RPMI8226 (cell line): ENCODE measurements at regions not wholly inside any gene's neighbourhood (a gene's known extent, or its start where the extent isn't known, plus 50 kb on each side); places are given as distances from the start of the nearest gene placed in this dataset.

Source experiments
- DNase-seq: peaks from one replicate; pipeline ENCODE4 v3.0.0-alpha.2; 2015

- no peak for DNase-seq
These were observed 635.9 kb upstream of the SUCLG2 start for GRCh38 chr3:68290333-68290732.

- no peak for DNase-seq
These were observed 633.7 kb upstream of the SUCLG2 start for GRCh38 chr3:68288085-68288484.

GRCh38 chr3:68287101-68287500 lies 632.7 kb upstream of the SUCLG2 start:
- no peak for DNase-seq

- DNase-seq: no peak
These were observed 619.9 kb upstream of the SUCLG2 start for GRCh38 chr3:68274286-68274685.

- no peak for DNase-seq
These were observed 616.7 kb upstream of the SUCLG2 start for GRCh38 chr3:68271145-68271544.

- peak; percentile 4 for DNase-seq
These were observed 602.3 kb upstream of the SUCLG2 start for GRCh38 chr3:68256635-68257223.

- no peak for DNase-seq
These were observed 594.9 kb upstream of the SUCLG2 start for GRCh38 chr3:68249265-68249664.

- no peak for DNase-seq
These were observed 588.2 kb upstream of the SUCLG2 start for GRCh38 chr3:68242606-68243005.

GRCh38 chr3:68239542-68239941 lies 585.1 kb upstream of the SUCLG2 start:
- DNase-seq: no peak

- DNase-seq: no peak
These were observed 579.8 kb upstream of the SUCLG2 start for GRCh38 chr3:68234076-68234780.

- no peak for DNase-seq
These were observed 574.4 kb upstream of the SUCLG2 start for GRCh38 chr3:68228856-68229255.

- no peak for DNase-seq
These were observed 566.4 kb upstream of the SUCLG2 start for GRCh38 chr3:68220832-68221231.

GRCh38 chr3:68211637-68212036 lies 557.2 kb upstream of the SUCLG2 start:
- no peak for DNase-seq

- DNase-seq: no peak
These were observed 556.2 kb upstream of the SUCLG2 start for GRCh38 chr3:68210635-68211034.

GRCh38 chr3:68207327-68207726 lies 552.9 kb upstream of the SUCLG2 start:
- DNase-seq: no peak

- no peak for DNase-seq
These were observed 552.2 kb upstream of the SUCLG2 start for GRCh38 chr3:68206524-68207117.

- DNase-seq: no peak
These were observed 532.3 kb upstream of the SUCLG2 start for GRCh38 chr3:68186733-68187132.

- no peak for DNase-seq
These were observed 522.2 kb upstream of the SUCLG2 start for GRCh38 chr3:68176600-68176999.

GRCh38 chr3:68173012-68173634 lies 518.7 kb upstream of the SUCLG2 start:
- DNase-seq: no peak

- DNase-seq: no peak
These were observed 517.6 kb upstream of the SUCLG2 start for GRCh38 chr3:68172039-68172438.

- DNase-seq: no peak
These were observed 509.6 kb upstream of the SUCLG2 start for GRCh38 chr3:68163968-68164367.

- DNase-seq: no peak
These were observed 508.6 kb upstream of the SUCLG2 start for GRCh38 chr3:68163062-68163461.

- no peak for DNase-seq
These were observed 508.2 kb upstream of the SUCLG2 start for GRCh38 chr3:68162644-68163043.

GRCh38 chr3:68151359-68151758 lies 496.9 kb upstream of the SUCLG2 start:
- no peak for DNase-seq
